CMK (cell line): ENCODE measurements at regions not wholly inside any gene's neighbourhood (a gene's known extent, or its start where the extent isn't known, plus 50 kb on each side); places are given as distances from the start of the nearest gene placed in this dataset.

Experiments used
- DNase-seq: peaks from one replicate; pipeline ENCODE4 v3.0.0-alpha.2; 2010; ENCODE audit warnings: low read depth

DNA sequence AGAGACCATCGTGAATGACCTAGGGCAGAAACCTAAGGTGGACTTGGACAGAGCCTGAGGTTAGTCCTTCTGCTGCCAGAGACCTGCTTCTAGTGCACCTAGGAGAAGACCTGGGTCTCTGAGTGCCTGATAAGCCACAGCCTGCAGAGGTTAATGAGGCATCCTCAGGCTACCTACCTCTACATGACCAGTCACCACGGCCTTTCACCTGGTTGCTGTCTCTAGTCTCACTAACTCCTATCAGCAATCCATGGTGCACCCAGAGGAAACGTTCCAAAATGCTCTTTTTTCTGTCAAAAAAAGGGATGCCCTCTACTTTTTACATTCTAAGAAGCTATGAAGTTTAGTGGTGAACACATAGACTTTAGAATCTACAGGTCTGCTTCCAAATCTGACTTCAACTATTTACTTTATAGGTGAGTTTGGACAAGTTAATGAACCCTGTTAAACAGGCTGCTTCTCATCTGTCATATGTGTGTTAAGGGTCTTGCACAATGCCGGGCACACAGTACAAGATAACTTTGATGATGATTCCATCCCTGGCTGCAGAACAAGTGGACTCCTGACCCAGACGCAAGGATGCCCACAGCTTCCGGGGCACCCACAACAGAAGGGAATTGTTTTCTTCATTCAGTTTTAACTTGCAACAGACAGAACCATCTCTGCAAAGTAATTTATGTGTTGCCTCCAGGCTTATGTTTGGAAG is 469.9 kb upstream of the CDH5 start:
- DNase-seq = no peak

DNA sequence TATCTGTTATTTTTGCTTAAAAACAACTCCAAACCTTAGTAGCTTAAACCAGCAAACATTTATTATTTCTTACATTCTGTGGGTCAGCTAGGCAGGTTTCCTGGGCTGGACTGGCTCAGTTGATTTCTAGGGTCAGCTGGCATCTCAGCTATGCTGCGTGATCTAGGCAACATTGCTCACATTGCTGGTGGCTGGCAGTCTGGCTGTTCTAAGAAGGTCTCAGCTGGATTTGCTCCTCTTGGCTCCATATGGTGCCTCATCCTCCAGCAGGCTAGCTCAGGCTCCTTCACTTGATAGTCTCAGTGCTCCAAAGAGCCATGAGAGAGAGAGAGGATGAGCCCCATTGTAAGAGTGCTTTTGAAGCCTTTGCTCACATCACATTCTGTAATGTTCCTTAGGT is 470.6 kb upstream of the CDH5 start:
- DNase-seq = no peak

DNA sequence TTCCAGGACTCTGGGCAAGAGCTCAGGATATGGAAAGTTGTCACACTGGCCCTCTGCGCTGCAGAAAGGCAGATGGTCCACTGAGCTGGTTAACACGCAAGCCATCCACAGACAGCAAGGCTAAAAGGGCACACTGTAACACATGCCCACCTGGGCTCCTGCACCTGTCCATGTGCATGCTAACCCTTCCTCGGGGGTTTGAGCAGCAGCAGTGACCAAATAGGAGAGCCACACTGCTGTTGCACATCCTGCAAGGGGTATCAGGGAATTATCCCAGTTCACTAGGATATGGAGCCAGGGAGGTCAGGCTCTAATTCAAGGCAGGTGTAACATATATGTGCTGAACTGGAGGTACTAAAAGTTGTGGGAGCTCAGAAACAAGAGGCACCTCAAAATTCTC is 471.0 kb upstream of the CDH5 start:
- no peak for DNase-seq

- no peak for DNase-seq
Observed at GRCh38 chr16:65890203-65890602, 476.3 kb upstream of the CDH5 start.

DNA sequence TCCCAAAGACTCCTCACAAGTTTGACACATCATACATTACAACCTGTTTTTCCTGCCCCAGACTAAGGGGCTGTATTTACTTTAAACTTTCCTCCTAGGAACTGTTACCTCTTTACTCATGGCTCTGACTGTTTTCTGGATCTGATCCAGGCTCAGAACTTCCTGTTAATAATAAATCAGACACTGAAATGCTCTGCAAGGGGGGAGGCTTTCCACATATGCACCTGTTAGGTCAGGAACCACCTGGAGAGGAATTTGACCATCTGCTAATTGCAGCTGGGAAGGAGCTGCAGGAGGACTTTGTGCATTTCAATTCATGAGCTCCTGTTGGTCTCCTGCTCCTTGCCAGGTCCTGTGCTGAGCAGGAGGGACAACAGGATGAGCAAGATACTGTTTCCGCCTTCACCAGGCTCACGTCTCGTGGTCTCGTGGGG is 476.9 kb upstream of the CDH5 start:
- no peak for DNase-seq

DNA sequence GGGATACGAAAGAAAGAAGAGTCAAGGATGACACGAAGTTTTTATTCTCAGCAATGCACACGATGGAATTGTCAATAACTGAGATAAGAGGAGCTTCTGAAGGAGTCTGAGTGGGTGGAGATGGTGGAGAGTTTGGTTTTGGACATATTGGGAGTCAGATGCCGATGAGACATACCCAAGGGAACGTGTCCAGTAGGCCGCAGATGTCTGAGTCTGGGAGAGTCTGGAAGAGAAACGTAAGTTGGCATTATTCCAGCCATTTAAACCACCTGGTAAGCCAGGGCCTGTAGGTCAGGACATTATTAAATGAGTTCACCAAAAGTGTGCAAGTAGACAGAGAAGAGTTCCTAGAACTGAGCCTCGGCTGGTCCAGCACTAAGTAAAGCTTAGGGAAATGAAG is 478.3 kb upstream of the CDH5 start:
- no peak for DNase-seq

DNA sequence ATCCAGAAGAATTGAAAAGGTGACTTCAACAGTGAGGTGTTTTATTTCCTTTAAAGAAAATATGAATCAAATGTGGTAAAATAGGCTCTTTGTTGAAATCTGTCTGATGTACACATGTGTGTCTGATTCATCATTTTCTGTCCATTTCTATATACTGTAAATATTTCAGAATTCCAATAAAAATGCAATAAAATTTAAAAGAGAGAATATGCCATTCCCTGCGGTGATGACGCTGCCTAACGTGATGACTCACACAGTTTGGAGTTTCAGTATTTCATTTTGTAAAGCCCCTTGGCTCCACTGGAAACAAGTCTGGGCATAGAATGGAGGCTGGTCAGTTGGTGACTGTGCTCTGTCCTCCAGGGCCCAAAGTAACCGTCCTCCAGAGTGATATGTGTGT is 482.5 kb upstream of the CDH5 start:
- no peak for DNase-seq

DNA sequence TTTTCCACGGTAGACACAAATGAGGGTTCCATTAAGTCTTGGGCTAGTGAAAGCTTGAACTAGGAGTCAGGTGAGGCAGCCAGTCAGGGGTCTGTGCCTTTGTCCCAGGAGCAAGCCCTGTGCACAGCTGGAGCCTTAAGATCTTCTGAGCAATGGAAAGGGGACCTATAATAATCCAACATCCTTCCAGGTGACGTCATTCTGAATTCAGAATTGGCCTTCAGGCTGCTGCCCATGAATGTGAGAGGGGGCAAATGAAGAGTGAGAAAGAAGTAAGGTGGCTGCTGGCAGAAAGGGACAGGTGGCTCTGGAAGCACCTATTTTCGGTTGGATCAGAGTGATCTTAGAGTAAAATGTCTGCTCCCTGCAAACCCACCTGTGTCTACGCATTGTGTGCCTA is 488.1 kb upstream of the CDH5 start:
- no peak for DNase-seq

- DNase-seq = no peak
Observed at GRCh38 chr16:65876624-65877023, 489.9 kb upstream of the CDH5 start.

DNA sequence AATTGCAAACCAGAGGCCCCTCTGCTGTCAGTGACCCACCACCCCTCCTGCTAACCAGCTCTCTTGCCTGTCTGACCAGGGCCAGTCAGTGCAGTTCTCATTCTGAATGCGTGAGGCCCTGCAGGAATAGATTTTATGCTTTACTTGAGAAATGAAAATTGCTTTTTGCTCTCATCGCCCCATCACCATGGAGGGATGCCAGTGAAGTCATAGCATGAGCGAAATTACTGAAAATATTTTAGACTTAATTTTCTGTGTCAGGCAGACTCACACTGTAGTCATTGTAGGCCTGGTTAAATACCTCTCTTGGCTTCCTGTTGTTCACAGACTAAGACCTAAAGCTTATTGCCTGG is 490.5 kb upstream of the CDH5 start:
- DNase-seq = no peak

GRCh38 chr16:65875381-65876055 is 491.0 kb upstream of the CDH5 start:
- no peak for DNase-seq

DNA sequence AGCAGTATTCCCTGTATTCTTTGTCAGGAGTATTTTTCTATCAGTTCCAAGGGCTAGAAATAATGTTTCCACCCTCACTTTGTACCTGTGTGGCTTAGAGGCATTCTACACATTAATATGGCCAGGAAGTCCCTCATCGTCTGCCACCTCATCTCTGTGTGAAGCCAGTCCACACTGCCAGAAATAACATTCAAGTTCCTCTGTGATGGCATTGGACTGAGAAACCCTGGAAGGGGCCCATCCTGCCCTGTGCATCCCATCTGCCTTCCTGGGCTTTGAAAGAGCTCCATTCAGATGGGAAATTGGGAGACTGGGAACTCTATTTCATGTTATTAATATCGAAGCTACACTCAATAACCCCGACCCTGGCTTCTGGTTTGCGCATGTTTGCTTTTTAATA is 497.2 kb upstream of the CDH5 start:
- DNase-seq = no peak

DNA sequence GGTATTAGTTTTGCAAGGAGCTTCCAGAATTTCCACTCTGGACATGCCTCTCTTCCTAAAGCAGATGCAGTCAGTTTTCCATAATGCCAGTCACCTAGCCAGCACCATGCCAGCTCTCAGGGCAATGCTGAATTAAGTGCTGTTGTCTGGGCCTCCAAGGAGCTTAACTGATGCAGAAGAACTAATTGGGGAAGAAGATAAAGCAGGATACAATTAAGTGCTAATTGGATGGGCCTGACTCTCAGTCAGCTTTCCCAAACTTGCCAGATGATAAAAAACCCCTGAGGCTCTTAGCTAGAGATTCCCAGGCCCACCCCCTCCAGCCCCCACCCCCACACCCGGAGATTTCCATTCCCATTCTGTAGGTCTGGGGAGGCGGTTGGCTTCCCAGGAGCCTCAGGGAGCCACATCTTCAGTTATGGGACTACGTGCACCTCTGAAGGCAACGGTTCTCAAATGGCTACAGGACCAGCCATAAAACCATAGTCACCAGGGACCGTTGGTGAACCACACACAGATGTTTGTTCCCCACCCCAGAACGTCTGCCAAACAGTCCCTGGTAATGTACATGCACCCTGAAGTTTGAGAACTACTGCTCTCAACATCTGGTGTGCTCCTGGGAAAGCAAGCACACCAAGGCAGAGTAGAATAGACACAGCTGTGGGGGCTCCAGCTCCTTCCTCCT is 499.1 kb upstream of the CDH5 start:
- DNase-seq = no peak

DNA sequence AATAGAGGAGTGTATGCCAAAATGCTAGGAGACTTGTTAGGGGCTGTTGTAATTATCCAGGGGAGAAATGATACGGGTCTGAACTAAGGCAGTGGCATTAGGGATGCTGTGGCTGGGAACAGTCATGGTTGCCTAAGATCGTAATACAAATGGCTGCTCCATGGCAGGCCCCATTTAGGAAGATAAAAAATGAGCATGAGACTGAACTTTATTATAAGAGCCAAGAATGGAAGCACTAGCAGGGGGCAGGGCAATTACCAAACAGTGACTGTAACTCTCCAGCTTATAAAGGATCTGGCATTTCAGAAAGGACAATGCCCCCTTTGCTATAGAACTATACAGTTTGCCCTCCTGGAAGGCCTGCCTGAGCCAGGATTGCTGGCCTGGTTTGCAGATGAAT is 503.3 kb upstream of the CDH5 start:
- no peak for DNase-seq

DNA sequence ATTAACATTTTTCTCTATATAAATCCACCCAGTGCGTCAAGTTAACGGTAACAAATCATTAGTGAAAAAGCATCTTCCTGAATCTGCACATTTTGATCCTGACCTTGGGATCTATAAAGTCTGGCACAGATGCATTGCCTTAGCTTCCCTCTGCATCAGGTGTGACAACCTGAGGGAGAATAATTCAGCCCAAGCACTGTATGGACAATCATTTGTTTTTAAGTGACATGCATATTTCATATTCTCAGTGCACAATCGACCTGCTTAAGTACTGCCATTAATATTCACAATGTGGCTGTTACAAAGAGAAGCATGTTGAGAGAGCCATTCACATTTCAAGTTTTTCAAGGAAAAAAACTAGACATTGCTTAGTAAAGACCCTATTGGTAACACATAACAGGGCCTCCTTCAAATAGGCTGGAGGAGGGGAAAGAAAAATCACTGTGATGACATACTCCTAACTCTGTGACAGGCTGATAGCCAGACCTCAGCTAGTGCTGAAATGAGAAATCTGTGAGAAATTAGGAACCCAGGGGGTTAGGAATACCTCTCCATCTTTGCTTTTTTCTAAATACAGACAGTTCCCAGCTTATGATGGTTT is 505.3 kb upstream of the CDH5 start:
- no peak for DNase-seq

DNA sequence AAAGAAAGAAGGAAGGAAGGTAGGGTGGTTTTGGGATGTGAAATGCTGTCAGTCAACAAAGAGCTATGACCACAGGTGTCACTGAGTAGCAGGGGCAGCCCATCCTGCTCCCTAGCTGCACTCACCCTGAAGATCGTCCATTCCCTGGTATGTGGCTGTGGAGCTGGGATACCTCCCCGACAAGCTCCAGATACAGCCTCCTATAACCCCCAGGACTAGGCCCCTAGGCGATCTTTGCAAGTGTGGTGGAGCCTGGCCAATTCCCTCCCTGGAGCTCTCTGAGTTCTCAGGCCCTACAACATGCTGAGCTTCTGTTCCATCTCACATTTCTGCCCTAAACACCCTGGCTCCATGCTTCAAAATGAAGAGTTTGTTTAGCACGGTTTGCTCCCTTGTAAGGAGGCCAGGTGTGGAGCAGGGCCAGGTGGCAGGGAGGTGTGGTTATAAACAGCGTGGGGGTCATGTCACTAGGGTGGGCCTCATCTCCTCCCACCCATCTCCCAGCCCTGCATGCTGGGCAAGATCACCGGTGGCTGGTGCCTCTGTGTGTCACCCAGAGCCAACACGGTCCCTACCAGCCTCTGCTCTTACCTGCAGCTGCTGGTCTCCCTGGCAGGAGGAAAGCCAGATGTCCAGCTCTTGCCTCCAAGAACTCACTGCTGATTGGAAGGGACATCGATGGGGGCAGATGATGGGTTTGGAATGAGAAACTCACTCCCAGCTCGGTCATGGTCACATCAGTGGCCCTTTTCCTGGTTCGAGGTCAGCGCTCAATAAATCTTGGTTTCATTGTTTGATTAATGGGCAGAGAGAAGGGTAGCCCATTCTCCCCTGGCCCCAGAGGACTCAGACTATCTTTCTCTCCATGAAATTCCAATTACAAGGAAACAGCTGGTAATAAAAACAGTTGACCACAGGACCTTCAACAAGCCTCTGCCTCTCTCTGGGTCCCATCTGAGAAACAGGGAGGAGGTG is 511.0 kb upstream of the CDH5 start:
- no peak for DNase-seq

GRCh38 chr16:65846210-65846602 is 520.3 kb upstream of the CDH5 start:
- DNase-seq = no peak

DNA sequence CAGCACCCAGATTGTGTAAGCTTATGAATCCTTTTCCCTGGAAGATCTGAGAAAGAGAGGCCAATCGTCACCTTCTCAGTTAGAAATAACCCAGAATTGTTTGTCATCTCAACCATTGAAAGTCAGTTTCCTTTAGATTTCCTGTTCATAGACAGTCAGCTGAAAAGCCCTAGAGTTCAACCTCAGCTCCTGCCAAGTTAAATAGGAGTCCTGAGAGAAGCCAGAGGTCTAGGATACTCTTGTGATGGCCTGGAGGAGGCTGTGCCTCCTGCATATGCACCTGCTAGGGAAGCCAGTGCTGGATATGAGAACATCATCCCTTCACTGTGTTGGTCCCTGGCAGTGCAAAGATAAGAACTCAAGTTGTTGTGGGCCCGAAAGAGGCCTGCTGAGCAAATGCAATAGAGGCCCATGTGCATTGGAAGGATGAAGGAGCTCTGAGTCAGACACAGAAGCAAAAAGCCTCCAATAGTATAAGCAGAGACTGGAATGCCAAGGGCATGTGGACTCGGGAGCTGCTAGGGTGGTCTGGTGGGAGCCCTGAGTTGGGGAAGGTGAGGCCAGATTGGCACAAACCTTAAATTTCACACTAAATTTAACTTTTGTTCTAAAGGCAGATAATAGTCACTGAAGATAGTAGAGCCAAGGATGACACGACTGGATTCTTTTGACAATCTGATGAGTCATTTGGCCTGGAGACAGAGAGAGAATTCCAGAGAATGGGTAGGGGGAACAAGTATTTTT is 520.9 kb upstream of the CDH5 start:
- DNase-seq = no peak

DNA sequence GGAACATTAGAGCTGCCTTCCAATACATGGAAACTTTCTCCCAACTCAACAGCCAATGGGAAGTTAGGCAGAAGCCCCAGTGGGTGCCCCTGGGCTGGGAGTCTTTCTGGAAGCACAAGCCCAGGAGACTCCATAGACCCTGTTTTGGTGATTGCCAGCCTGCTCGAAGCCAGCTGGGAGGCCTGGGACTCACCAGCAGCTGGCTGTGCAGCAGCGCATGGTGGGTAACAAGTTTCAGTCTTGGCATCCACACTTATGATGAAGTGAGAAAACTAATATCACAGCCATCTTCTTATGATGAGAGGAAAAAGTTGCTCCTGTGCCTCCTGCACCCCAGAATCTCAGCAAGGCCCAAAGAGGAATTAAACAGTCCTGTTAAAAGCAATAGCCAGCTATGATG is 522.5 kb upstream of the CDH5 start:
- DNase-seq = no peak

DNA sequence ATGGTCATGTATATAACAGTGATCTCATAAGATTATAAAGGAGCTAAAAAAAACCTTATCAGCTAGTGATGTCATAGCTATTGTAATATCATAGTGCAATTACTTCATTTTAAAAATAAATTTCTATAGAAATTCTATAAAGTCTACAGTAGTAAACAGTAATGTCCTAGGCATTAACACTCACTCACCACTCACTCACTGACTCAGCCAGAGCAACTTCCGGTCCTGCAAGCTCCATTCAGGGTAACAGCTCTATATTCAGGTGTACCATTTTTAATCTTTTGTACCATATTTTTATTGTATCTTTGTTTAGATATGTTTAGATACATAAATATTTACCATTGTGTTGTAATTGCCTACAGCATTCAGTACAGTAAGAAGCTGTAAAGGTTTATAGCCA is 524.4 kb upstream of the CDH5 start:
- no peak for DNase-seq

- DNase-seq = no peak
Observed at GRCh38 chr16:65838001-65838400, 528.5 kb upstream of the CDH5 start.
